HCT116 (cell line): ENCODE measurements at regions not wholly inside any gene's neighbourhood (a gene's known extent, or its start where the extent isn't known, plus 50 kb on each side); places are given as distances from the start of the nearest gene placed in this dataset.

Experiments used
- ATAC-seq: fragments of 200-7000 bp; cut with Tn5 transposase; 2 replicates; pipeline ENCODE4 v1.9.1; 2020; ENCODE audit warnings: mild to moderate bottlenecking, moderate library complexity
- BruUV-seq: library from RNA; stranded (reverse); fragments of 400-500 nt; replicated peaks from 2 replicates; lab custom pipeline; 2021; lab: Mats Ljungman, UMichigan
- CTCF ChIA-PET: fragments of 300-600 bp; sonication (Branson Sonifier 250); formaldehyde crosslinking; loops from one replicate; lab custom pipeline; 2021; ENCODE audit warnings: antibody characterized with exemption; lab: Charles Lee
- POLR2A ChIA-PET: fragments of 300-600, 350-600 bp; sonication (Branson Sonifier 250); formaldehyde crosslinking; loops from one replicate; lab custom pipeline; 2021; ENCODE audit warnings: antibody characterized with exemption; lab: Charles Lee
- RAD21 ChIA-PET, 2 experiments: fragments of 300-600 bp; sonication (Branson Sonifier 250); formaldehyde crosslinking; loops; one replicate each; lab custom pipeline; 2023; ENCODE audit warnings: low total read pairs in 2 of 2; ENCODE audit not compliant: uncharacterized antibody in 2 of 2, unreplicated experiment in 2 of 2, low non-redundant PET in 1 of 2; lab: Charles Lee
- DNase-seq: peaks from one replicate; pipeline ENCODE4 v3.0.0-alpha.2; 2010; ENCODE audit warnings: low read depth, low spot score
- H2AFZ ChIP-seq: fragments of 200-600 bp; shearing (Covaris generic), sonication (generic); 2 replicates; pipeline ENCODE4 v1.6.1; 2017; ENCODE audit warnings: low read depth, mixed run types, mixed read lengths, antibody characterized with exemption, low read length; ENCODE audit not compliant: poor library complexity, severe bottlenecking
- H3K27ac ChIP-seq: 2 replicates; pipeline ENCODE4 v1.5.1; 2012; ENCODE audit warnings: low read depth, low read length
- H3K27me3 ChIP-seq: fragments of 200-600 bp; sonication (generic); 2 replicates; pipeline ENCODE4 v1.6.1; 2016; ENCODE audit warnings: mixed run types, low read length, mixed read lengths; ENCODE audit not compliant: insufficient read depth
- H3K36me3 ChIP-seq, 2 experiments: fragments of 200-500 bp in 1 of 2; fragments of 200-600 bp in 1 of 2; sonication (Bioruptor generic) in 1 of 2; sonication (generic) in 1 of 2; 2 replicates each; pipeline versions ENCODE4 v1.5.1 to v1.6.1; 2014 to 2016; ENCODE audit warnings: low read length in 2 of 2, inconsistent platforms in 1 of 2, mixed read lengths in 1 of 2, mixed run types in 1 of 2; ENCODE audit not compliant: insufficient read depth in 2 of 2, control insufficient read depth in 1 of 2
- H3K4me1 ChIP-seq, 2 experiments: fragments of 200-600 bp in 1 of 2; sonication (generic) in 1 of 2; 2 replicates each; pipeline versions ENCODE4 v1.5.1 to v1.6.1; 2012 to 2017; ENCODE audit warnings: low read length in 2 of 2, inconsistent platforms in 1 of 2, mild to moderate bottlenecking in 1 of 2, mixed read lengths in 1 of 2, mixed run types in 1 of 2, moderate library complexity in 1 of 2; ENCODE audit not compliant: insufficient read depth in 2 of 2, control insufficient read depth in 1 of 2
- H3K4me2 ChIP-seq: fragments of 200-600 bp; sonication (generic); 2 replicates; pipeline ENCODE4 v1.6.1; 2017; ENCODE audit warnings: mixed run types, low read length, mixed read lengths
- H3K4me3 ChIP-seq, 2 experiments: fragments of 200-600 bp in 1 of 2; sonication (generic) in 1 of 2; replicated peaks in 1 of 2; 2 replicates each; pipeline ENCODE4 v1.5.1; 2011 to 2016; ENCODE audit warnings: low read length in 2 of 2, control low read depth in 1 of 2, low read depth in 1 of 2, mild to moderate bottlenecking in 1 of 2, mixed read lengths in 1 of 2, mixed run types in 1 of 2
- H3K79me2 ChIP-seq: fragments of 200-600 bp; sonication (generic); 2 replicates; pipeline ENCODE4 v1.6.1; 2017; ENCODE audit warnings: mild to moderate bottlenecking, mixed run types, low read length, moderate library complexity, mixed read lengths; ENCODE audit not compliant: insufficient read depth
- H3K9ac ChIP-seq: fragments of 200-600 bp; sonication (generic); 2 replicates; pipeline ENCODE4 v1.6.1; 2016; ENCODE audit warnings: low read length, mixed read lengths
- H3K9me2 ChIP-seq: fragments of 200-600 bp; sonication (generic), shearing (Covaris generic); 2 replicates; pipeline ENCODE4 v1.6.1; 2017; ENCODE audit warnings: mixed run types, mild to moderate bottlenecking, moderate library complexity; ENCODE audit not compliant: insufficient read depth
- H3K9me3 ChIP-seq, 2 experiments: fragments of 200-500 bp in 1 of 2; fragments of 200-600 bp in 1 of 2; sonication (Bioruptor generic) in 1 of 2; sonication (generic) in 1 of 2; 2 replicates each; pipeline ENCODE4 v1.6.1; 2014 to 2017; ENCODE audit warnings: low read length in 2 of 2, mixed read lengths in 2 of 2, inconsistent platforms in 1 of 2, low read depth in 1 of 2, mild to moderate bottlenecking in 1 of 2, mixed run types in 1 of 2, moderate library complexity in 1 of 2; ENCODE audit not compliant: control insufficient read depth in 1 of 2, insufficient read depth in 1 of 2
- H4K20me1 ChIP-seq: fragments of 200-600 bp; sonication (generic), shearing (Covaris generic); 2 replicates; pipeline ENCODE4 v1.6.1; 2017; ENCODE audit warnings: mixed run types, mild to moderate bottlenecking, moderate library complexity; ENCODE audit not compliant: insufficient read depth
- CBX3 ChIP-seq: IDR thresholded peaks from 2 replicates; pipeline ENCODE4 v1.6.1; 2012; ENCODE audit warnings: low read depth
- CEBPB ChIP-seq: IDR thresholded peaks from 2 replicates; pipeline ENCODE4 v1.6.1; 2012; ENCODE audit warnings: low read depth
- ELF1 ChIP-seq: IDR thresholded peaks from 2 replicates; pipeline ENCODE4 v1.6.1; 2012; ENCODE audit warnings: low read depth, borderline replicate concordance
- EZH2 ChIP-seq: fragments of 200-600 bp; sonication (generic); IDR thresholded peaks from 2 replicates; pipeline ENCODE4 v1.6.1; 2017; ENCODE audit warnings: antibody characterized with exemption, mixed run types
- EZH2phosphoT487 ChIP-seq: fragments of 200-600 bp; IDR thresholded peaks from 2 replicates; pipeline ENCODE4 v1.6.1; 2018; ENCODE audit warnings: antibody characterized with exemption, borderline replicate concordance
- JUND ChIP-seq: IDR thresholded peaks from 2 replicates; pipeline ENCODE4 v1.6.1; 2012
- POLR2A ChIP-seq: IDR thresholded peaks from 2 replicates; pipeline ENCODE4 v1.7.0; 2011; ENCODE audit warnings: borderline replicate concordance; ENCODE audit not compliant: insufficient read depth, insufficient read length; ENCODE audit errors: extremely low read depth
- POLR2AphosphoS5 ChIP-seq: IDR thresholded peaks from 2 replicates; pipeline ENCODE4 v1.6.1; 2011; ENCODE audit warnings: mild to moderate bottlenecking, low read depth, low read length, moderate library complexity
- RAD21 ChIP-seq: IDR thresholded peaks from 2 replicates; pipeline ENCODE4 v1.6.1; 2012; ENCODE audit warnings: low read depth, mild to moderate bottlenecking
- SIN3A ChIP-seq: IDR thresholded peaks from 2 replicates; pipeline ENCODE4 v1.6.1; 2012; ENCODE audit warnings: low read depth
- SP1 ChIP-seq: IDR thresholded peaks from 2 replicates; pipeline ENCODE4 v1.6.1; 2012; ENCODE audit warnings: low read depth
- TCF7L2 ChIP-seq: IDR thresholded peaks from 2 replicates; pipeline ENCODE4 v1.7.0; 2011; ENCODE audit warnings: borderline replicate concordance, inconsistent platforms; ENCODE audit not compliant: insufficient read depth, insufficient read length; ENCODE audit errors: extremely low read depth
- ZFX ChIP-seq: fragments of 450-650 bp; IDR thresholded peaks from 2 replicates; pipeline ENCODE4 v1.6.1; 2017
- ZNF274 ChIP-seq: fragments of 200-500 bp; sonication (Bioruptor generic); IDR thresholded peaks from 2 replicates; pipeline ENCODE4 v1.6.1; 2014; ENCODE audit warnings: mild to moderate bottlenecking, low read depth, low read length, inconsistent platforms
- intact Hi-C: fragments of 100-400 bp; cut with micrococcal nuclease; formaldehyde crosslinking; loops from 2 replicates; pipeline ENCODE4 v1.10.0; 2022
- TF ChIP-seq, protein P1 (sequence below): IDR thresholded peaks from 2 replicates; pipeline ENCODE4 v1.6.1; 2012
- TF ChIP-seq, protein P2 (sequence below), 3 experiments: fragments of 200-600 bp in 1 of 3; sonication (generic) in 1 of 3; IDR thresholded peaks in 2 of 3; conservative IDR thresholded peaks in 1 of 3; 2 replicates each; pipeline ENCODE4 v1.5.1; 2012 to 2017; ENCODE audit warnings: low read depth in 2 of 3, low read length in 2 of 3, antibody characterized with exemption in 1 of 3, borderline replicate concordance in 1 of 3, control low read depth in 1 of 3, mild to moderate bottlenecking in 1 of 3, mixed read lengths in 1 of 3, mixed run types in 1 of 3, moderate library complexity in 1 of 3; ENCODE audit not compliant: insufficient read depth in 1 of 3

DNA sequence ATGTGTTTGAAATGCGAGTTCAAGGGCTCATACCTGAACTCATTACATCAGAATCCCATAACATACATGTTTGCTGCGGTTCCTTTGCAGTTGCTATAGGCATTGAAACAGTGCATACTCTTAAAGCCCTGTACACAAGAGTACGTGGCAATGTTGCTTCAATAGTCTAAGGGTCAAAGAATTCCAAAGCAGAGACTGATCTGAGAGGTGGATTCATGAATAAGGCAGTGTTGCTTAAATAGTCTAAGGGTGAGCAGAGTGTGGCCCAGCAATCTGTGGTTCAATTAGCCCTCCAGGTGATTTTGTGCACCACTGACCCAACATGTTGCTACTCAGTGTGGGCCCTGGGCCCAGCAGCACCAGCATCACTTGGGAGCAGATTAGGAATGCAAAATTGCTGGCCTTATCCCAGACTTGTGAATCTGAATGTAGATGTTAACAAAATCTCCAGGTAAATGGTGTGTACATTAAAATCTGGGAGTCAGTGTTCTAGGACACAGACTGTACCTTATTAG, 314.7 kb upstream of the UMPS start:
- ATAC-seq: no peak
- CTCF ChIA-PET: no interaction called here

More for the DNA sequence above, 314.7 kb upstream of the UMPS start:
- Histone ChIP-seq H3K9ac (no peak overlapping the region), H3K79me2 (no peaks in the 10 kb centered on the region), H3K4me2 (no peak overlapping the region), H3K27me3 (peaks cover 45% of the 10 kb centered on the region), H3K9me2 (no peaks in the 10 kb centered on the region), H3K4me3 (no peak overlapping the region), H3K4me1 (no peaks in the 10 kb centered on the region), H3K36me3 (no peaks in the 10 kb centered on the region), H3K9me3 (no peaks in the 10 kb centered on the region), H4K20me1 (no peaks in the 10 kb centered on the region), H3K27ac (no peak overlapping the region), H2AFZ (no peak overlapping the region)
- RAD21 ChIA-PET: no interaction called here
- DNase-seq: no peak
- intact Hi-C loops: no loop called here
- BruUV-seq: no TSS peak
- POLR2A ChIA-PET: no interaction called here
- no peak for TF ChIP-seq RAD21
- TF ChIP-seq ZNF274: no peak
- no peak for TF ChIP-seq TCF7L2
- no peak for TF ChIP-seq SIN3A
- TF ChIP-seq SP1: no peak
- TF ChIP-seq JUND: no peak
- no peak for TF ChIP-seq POLR2A
- TF ChIP-seq EZH2phosphoT487: no peak
- TF ChIP-seq, protein P1, sequence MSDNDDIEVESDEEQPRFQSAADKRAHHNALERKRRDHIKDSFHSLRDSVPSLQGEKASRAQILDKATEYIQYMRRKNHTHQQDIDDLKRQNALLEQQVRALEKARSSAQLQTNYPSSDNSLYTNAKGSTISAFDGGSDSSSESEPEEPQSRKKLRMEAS: no peak
- no peak for TF ChIP-seq ELF1
- no peak for TF ChIP-seq CEBPB
- TF ChIP-seq, protein P2, sequence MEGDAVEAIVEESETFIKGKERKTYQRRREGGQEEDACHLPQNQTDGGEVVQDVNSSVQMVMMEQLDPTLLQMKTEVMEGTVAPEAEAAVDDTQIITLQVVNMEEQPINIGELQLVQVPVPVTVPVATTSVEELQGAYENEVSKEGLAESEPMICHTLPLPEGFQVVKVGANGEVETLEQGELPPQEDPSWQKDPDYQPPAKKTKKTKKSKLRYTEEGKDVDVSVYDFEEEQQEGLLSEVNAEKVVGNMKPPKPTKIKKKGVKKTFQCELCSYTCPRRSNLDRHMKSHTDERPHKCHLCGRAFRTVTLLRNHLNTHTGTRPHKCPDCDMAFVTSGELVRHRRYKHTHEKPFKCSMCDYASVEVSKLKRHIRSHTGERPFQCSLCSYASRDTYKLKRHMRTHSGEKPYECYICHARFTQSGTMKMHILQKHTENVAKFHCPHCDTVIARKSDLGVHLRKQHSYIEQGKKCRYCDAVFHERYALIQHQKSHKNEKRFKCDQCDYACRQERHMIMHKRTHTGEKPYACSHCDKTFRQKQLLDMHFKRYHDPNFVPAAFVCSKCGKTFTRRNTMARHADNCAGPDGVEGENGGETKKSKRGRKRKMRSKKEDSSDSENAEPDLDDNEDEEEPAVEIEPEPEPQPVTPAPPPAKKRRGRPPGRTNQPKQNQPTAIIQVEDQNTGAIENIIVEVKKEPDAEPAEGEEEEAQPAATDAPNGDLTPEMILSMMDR (IDR thresholded peaks at IDR 0.05 in 2 of 3, conservative IDR thresholded peaks at IDR 0.05 in 1 of 3; ENCODE audit: borderline replicate concordance in 1 of 3, insufficient read depth in 1 of 3, low read depth in 2 of 3, low read length in 2 of 3): no peak
- no peak for TF ChIP-seq CBX3
- TF ChIP-seq ZFX: no peak
- TF ChIP-seq POLR2AphosphoS5: no peak
- no peak for TF ChIP-seq EZH2
